K562 (cell line): ENCODE measurements at regions not wholly inside any gene's neighbourhood (a gene's known extent, or its start where the extent isn't known, plus 50 kb on each side); places are given as distances from the start of the nearest gene placed in this dataset.
A peak's percentile ranks its signal among the peaks of the same experiment; 100 is the strongest.

Source experiments
- ATAC-seq: fragments of 200-7000 bp; cut with Tn5 transposase; 3 replicates; pipeline ENCODE4 v1.9.1; 2020; ENCODE audit warnings: moderate library complexity
- BruUV-seq: library from RNA; stranded (reverse); fragments of 400-500 nt; replicated peaks from 2 replicates; lab custom pipeline; 2021; lab: Mats Ljungman, UMichigan
- CTCF ChIA-PET: fragments of 300-600 bp; formaldehyde crosslinking; extraction: SDS; loops from one replicate; lab custom pipeline; 2021; ENCODE audit warnings: low intra/inter-chr PET ratio; lab: Yijun Ruan, JAX
- POLR2A ChIA-PET: fragments of 300-600, 350-650 bp; sonication (Branson Sonifier 250); formaldehyde crosslinking; extraction: SDS; loops from one replicate; lab custom pipeline; 2021; ENCODE audit warnings: antibody characterized with exemption, inconsistent platforms; lab: Yijun Ruan, JAX
- DNase-seq, 4 experiments: peaks; one replicate each; pipeline versions ENCODE4 v3.0.0 to v3.0.0-alpha.2; 2011 to 2018; ENCODE audit warnings: low spot score in 3 of 4, mixed read lengths in 3 of 4; ENCODE audit errors: extremely low read depth in 1 of 4
- FAIRE-seq: peaks from 2 replicates; lab custom pipeline; 2011; peaks lifted over from hg19 to GRCh38; lab: Jason Lieb, UNC
- H2AFZ ChIP-seq: 2 replicates; pipeline ENCODE4 v1.6.0; 2011; ENCODE audit warnings: low read depth, low read length, control low read depth, inconsistent platforms
- H3K27ac ChIP-seq: fragments of 200-600 bp; 3 replicates; pipeline ENCODE4 v1.8.0; 2011; ENCODE audit warnings: low read depth, mild to moderate bottlenecking, control low read depth, inconsistent platforms, low read length, moderate library complexity, mixed read lengths; ENCODE audit errors: extremely low read depth
- H3K27me3 ChIP-seq, 2 experiments: fragments of 300-600 bp in 1 of 2; 2 replicates in 1 of 2; 3 replicates in 1 of 2; pipeline versions ENCODE4 v1.6.0 to v1.8.0; 2011; ENCODE audit warnings: inconsistent platforms in 2 of 2, low read length in 2 of 2, mild to moderate bottlenecking in 1 of 2, mixed read lengths in 1 of 2, moderate library complexity in 1 of 2; ENCODE audit not compliant: control insufficient read depth in 2 of 2, insufficient read depth in 2 of 2
- H3K36me3 ChIP-seq: fragments of 300-600 bp; 3 replicates; pipeline ENCODE4 v1.8.0; 2011; ENCODE audit warnings: mild to moderate bottlenecking, low read length, inconsistent platforms; ENCODE audit not compliant: control insufficient read depth, insufficient read depth
- H3K4me1 ChIP-seq, 2 experiments: fragments of 200-600 bp in 1 of 2; replicated peaks in 1 of 2; 2 replicates in 1 of 2; 3 replicates in 1 of 2; pipeline versions ENCODE4 v1.5.1 to v1.8.0; 2011; ENCODE audit warnings: inconsistent platforms in 2 of 2, low read length in 2 of 2, mild to moderate bottlenecking in 1 of 2, mixed read lengths in 1 of 2, moderate library complexity in 1 of 2; ENCODE audit not compliant: control insufficient read depth in 2 of 2, insufficient read depth in 2 of 2
- H3K4me2 ChIP-seq: 2 replicates; pipeline ENCODE4 v1.6.1; 2011; ENCODE audit warnings: low read length, control low read depth, inconsistent platforms, mixed read lengths; ENCODE audit not compliant: insufficient read depth
- H3K4me3 ChIP-seq: fragments of 200-600 bp; sonication (generic), shearing (Covaris generic); 2 replicates; pipeline ENCODE4 v1.5.1; 2016; ENCODE audit warnings: control low read depth, inconsistent platforms
- H3K79me2 ChIP-seq: fragments of 200-600 bp; 3 replicates; pipeline ENCODE4 v1.8.0; 2011; ENCODE audit warnings: low read length, inconsistent platforms; ENCODE audit not compliant: control insufficient read depth, insufficient read depth
- H3K9ac ChIP-seq, 2 experiments: 2 replicates each; pipeline versions ENCODE4 v1.6.0 to v1.6.1; 2011; ENCODE audit warnings: low read depth in 2 of 2, low read length in 2 of 2, control low read depth in 1 of 2, inconsistent platforms in 1 of 2, mild to moderate bottlenecking in 1 of 2, mixed read lengths in 1 of 2; ENCODE audit not compliant: insufficient read depth in 1 of 2
- H3K9me1 ChIP-seq: one replicate; pipeline ENCODE4 v1.6.0; 2011; ENCODE audit warnings: inconsistent platforms, mild to moderate bottlenecking, low read length, moderate library complexity; ENCODE audit not compliant: control insufficient read depth, insufficient read depth
- H3K9me3 ChIP-seq: replicated peaks from 2 replicates; pipeline ENCODE4 v1.5.1; 2011; ENCODE audit warnings: low read depth, low read length, inconsistent platforms; ENCODE audit not compliant: control insufficient read depth, insufficient read depth
- H4K20me1 ChIP-seq: replicated peaks from 2 replicates; pipeline ENCODE4 v1.6.1; 2011; ENCODE audit warnings: low read length, inconsistent platforms, mixed read lengths; ENCODE audit not compliant: control insufficient read depth, insufficient read depth
- DIDO1 ChIP-seq: fragments of 450-650 bp; IDR thresholded peaks from 2 replicates; pipeline ENCODE4 v1.6.1; 2016; ENCODE audit warnings: low read depth, missing biosample characterization, missing genetic modification characterization
- HCFC1 ChIP-seq: IDR thresholded peaks from 2 replicates; pipeline ENCODE4 v1.6.1; 2012; ENCODE audit warnings: low read depth, low read length, improper control_type of control experiment
- MAFG ChIP-seq: fragments of 450-650 bp; conservative IDR thresholded peaks from 2 replicates; pipeline ENCODE4 v1.6.1; 2016; ENCODE audit warnings: missing genetic modification characterization, missing compliant biosample characterization
- NR4A1 ChIP-seq, 2 experiments: fragments of 250-450 bp in 1 of 2; fragments of 450-650 bp in 1 of 2; sonication (Bioruptor Pico) in 1 of 2; IDR thresholded peaks; 2 replicates each; pipeline versions ENCODE4 v1.4.0 to v1.6.1; 2016 to 2020; ENCODE audit warnings: mild to moderate bottlenecking in 2 of 2, missing compliant biosample characterization in 1 of 2, missing genetic modification characterization in 1 of 2, moderate library complexity in 1 of 2
- WGBS: fragments of 100-300 bp; shearing (Covaris generic); methylation state at CpG from one replicate; pipeline ENCODE4 v1.1.6; 2016; ENCODE audit warnings: low coverage, mixed read lengths; ENCODE audit not compliant: insufficient coverage; ENCODE audit errors: missing lambda C conversion rate; 5-methylcytosine and 5-hydroxymethylcytosine counted together
- in situ Hi-C: fragments of 300-500 bp; cut with MboI; formaldehyde crosslinking; loops from 4 replicates; pipeline ENCODE4 v1.15.0; 2018; ENCODE audit warnings: inconsistent platforms, mixed read lengths
- intact Hi-C: fragments of 100-400 bp; cut with micrococcal nuclease; formaldehyde crosslinking; loops from 2 replicates; pipeline ENCODE4 v1.14.2; 2022
- TF ChIP-seq, protein P1 (sequence below): fragments of 250-450 bp; sonication (Bioruptor Pico); IDR thresholded peaks from 2 replicates; pipeline ENCODE4 v1.5.0; 2021
- TF ChIP-seq, protein P2 (sequence below): fragments of 200-800 bp; sonication (Bioruptor generic); IDR thresholded peaks from 2 replicates; pipeline ENCODE4 v1.6.1; 2017; ENCODE audit warnings: missing genetic modification characterization, missing compliant biosample characterization
- TF ChIP-seq, protein P3 (sequence below): fragments of 250-450 bp; sonication (Bioruptor Pico); IDR thresholded peaks from 2 replicates; pipeline ENCODE4 v1.4.0; 2020
- TF ChIP-seq, protein P4 (sequence below): fragments of 250-450 bp; sonication (Bioruptor Pico); IDR thresholded peaks from 2 replicates; pipeline ENCODE4 v1.4.0; 2020; ENCODE audit warnings: mild to moderate bottlenecking, moderate library complexity

DNA sequence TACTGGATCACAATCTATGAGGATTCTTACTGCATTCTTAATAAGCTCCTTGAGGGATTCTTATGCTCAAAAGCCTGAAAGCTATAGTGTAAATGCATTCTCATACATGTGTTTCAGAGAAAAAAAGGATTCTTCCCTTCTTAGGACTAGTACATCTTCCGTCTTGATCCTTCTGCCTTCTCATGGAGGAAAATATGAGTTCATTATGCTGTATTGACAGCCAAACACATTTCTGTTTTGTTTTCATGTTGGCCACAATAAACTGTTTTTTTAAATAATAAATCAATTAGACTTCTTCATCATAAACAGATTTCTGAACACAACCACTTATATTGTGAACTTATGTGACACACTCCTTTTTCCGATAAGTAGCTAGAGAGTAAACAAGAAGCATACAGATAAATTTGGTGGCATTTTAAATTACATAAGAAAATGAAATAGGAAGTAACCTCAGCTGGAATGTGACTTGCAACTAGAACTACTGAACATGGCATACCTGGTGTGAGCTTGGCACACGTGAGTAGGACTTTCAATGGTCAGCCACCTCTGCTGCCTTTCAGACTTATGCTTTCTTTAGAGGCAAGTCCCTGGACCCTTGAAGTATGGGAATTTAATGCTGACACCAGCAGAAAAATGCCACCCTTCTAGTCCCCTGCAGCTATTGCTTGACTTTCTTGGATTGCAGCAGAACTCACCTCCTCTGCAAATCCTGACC is 350.4 kb downstream of the BCKDHB start (continued):
- TF ChIP-seq MAFG (peak; percentile 38; the same call in 1 of the 2 replicates), NR4A1 (CRISPR knock-in tag; IDR thresholded peaks at IDR 0.05) (no peak), NR4A1 (tag; IDR thresholded peaks at IDR 0.05) (no peak), DIDO1 (tag) (no peak), HCFC1 (no peak)

DNA sequence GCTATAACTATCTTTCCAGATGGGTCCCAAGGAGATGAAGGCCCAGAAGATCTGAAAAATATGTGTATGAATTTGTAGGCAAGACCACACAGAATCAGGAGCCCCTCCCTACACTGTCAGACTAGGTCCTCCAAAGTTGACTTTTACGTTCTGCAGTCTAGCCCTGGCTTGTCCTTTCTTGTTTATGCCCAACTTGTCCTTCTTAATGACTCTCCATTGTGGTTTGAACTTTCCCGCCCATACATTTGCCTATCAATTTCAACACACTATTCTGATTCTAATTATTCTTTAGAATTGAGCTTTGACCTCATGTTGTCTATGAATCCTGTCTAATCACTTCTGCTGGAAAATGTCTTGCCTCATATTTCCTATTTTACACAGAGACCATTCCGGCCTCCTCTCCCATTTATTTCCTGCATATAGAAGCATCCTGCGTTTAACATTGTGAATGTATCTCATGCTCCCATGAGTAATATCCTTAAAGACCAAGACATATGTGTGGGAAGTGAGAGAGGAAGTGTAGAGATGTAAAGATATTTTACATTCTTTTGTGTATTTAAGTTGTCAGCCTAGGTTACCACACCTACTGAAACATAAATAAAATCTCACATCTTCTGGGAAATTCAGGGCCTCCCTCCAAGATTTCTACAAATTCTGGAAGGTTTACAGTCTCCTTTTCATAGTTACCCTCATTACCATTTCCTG is 348.3 kb downstream of the BCKDHB start:
- ChIA-PET CTCF (no interaction called here), POLR2A (no interaction called here)
- Histone ChIP-seq H2AFZ (no peak overlapping the region), H3K4me3 (no peak overlapping the region), H3K9me3 (no peaks in the 10 kb centered on the region), H3K36me3 (no peaks in the 10 kb centered on the region), H3K27me3 (no peaks in the 10 kb centered on the region), H3K9me1 (no peaks in the 10 kb centered on the region), H3K79me2 (no peaks in the 10 kb centered on the region), H3K4me1 (no peaks in the 10 kb centered on the region), H3K27ac (no peak overlapping the region), H4K20me1 (no peaks in the 10 kb centered on the region), H3K9ac (no peak overlapping the region), H3K4me2 (no peak overlapping the region)
- 0% methylated on average over 4 of the region's 4 CpGs for WGBS
- FAIRE-seq (no peak), ATAC-seq (no peak), DNase-seq (no peak)
- no TSS peak for BruUV-seq
- intact Hi-C loops (no loop called here), in situ Hi-C loops (no loop called here)
- TF ChIP-seq, protein P1, sequence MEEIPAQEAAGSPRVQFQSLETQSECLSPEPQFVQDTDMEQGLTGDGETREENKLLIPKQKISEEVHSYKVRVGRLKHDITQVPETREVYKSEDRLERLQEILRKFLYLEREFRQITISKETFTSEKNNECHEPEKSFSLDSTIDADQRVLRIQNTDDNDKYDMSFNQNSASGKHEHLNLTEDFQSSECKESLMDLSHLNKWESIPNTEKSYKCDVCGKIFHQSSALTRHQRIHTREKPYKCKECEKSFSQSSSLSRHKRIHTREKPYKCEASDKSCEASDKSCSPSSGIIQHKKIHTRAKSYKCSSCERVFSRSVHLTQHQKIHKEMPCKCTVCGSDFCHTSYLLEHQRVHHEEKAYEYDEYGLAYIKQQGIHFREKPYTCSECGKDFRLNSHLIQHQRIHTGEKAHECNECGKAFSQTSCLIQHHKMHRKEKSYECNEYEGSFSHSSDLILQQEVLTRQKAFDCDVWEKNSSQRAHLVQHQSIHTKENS (CRISPR knock-in tag): no peak
- TF ChIP-seq, protein P2, sequence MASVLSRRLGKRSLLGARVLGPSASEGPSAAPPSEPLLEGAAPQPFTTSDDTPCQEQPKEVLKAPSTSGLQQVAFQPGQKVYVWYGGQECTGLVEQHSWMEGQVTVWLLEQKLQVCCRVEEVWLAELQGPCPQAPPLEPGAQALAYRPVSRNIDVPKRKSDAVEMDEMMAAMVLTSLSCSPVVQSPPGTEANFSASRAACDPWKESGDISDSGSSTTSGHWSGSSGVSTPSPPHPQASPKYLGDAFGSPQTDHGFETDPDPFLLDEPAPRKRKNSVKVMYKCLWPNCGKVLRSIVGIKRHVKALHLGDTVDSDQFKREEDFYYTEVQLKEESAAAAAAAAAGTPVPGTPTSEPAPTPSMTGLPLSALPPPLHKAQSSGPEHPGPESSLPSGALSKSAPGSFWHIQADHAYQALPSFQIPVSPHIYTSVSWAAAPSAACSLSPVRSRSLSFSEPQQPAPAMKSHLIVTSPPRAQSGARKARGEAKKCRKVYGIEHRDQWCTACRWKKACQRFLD: no peak
- TF ChIP-seq, protein P3, sequence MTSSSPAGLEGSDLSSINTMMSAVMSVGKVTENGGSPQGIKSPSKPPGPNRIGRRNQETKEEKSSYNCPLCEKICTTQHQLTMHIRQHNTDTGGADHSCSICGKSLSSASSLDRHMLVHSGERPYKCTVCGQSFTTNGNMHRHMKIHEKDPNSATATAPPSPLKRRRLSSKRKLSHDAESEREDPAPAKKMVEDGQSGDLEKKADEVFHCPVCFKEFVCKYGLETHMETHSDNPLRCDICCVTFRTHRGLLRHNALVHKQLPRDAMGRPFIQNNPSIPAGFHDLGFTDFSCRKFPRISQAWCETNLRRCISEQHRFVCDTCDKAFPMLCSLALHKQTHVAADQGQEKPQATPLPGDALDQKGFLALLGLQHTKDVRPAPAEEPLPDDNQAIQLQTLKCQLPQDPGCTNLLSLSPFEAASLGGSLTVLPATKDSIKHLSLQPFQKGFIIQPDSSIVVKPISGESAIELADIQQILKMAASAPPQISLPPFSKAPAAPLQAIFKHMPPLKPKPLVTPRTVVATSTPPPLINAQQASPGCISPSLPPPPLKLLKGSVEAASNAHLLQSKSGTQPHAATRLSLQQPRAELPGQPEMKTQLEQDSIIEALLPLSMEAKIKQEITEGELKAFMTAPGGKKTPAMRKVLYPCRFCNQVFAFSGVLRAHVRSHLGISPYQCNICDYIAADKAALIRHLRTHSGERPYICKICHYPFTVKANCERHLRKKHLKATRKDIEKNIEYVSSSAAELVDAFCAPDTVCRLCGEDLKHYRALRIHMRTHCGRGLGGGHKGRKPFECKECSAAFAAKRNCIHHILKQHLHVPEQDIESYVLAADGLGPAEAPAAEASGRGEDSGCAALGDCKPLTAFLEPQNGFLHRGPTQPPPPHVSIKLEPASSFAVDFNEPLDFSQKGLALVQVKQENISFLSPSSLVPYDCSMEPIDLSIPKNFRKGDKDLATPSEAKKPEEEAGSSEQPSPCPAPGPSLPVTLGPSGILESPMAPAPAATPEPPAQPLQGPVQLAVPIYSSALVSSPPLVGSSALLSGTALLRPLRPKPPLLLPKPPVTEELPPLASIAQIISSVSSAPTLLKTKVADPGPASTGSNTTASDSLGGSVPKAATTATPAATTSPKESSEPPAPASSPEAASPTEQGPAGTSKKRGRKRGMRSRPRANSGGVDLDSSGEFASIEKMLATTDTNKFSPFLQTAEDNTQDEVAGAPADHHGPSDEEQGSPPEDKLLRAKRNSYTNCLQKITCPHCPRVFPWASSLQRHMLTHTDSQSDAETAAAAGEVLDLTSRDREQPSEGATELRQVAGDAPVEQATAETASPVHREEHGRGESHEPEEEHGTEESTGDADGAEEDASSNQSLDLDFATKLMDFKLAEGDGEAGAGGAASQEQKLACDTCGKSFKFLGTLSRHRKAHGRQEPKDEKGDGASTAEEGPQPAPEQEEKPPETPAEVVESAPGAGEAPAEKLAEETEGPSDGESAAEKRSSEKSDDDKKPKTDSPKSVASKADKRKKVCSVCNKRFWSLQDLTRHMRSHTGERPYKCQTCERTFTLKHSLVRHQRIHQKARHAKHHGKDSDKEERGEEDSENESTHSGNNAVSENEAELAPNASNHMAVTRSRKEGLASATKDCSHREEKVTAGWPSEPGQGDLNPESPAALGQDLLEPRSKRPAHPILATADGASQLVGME: no peak
- TF ChIP-seq, protein P4, sequence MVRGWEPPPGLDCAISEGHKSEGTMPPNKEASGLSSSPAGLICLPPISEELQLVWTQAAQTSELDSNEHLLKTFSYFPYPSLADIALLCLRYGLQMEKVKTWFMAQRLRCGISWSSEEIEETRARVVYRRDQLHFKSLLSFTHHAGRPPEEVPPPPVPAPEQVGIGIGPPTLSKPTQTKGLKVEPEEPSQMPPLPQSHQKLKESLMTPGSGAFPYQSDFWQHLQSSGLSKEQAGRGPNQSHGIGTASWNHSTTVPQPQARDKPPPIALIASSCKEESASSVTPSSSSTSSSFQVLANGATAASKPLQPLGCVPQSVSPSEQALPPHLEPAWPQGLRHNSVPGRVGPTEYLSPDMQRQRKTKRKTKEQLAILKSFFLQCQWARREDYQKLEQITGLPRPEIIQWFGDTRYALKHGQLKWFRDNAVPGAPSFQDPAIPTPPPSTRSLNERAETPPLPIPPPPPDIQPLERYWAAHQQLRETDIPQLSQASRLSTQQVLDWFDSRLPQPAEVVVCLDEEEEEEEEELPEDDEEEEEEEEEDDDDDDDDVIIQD (CRISPR knock-in tag): no peak
